ENCODE measurements at regions not wholly inside any gene's neighbourhood (a gene's known extent, or its start where the extent isn't known, plus 50 kb on each side); places are given as distances from the start of the nearest gene placed in this dataset.

DNA sequence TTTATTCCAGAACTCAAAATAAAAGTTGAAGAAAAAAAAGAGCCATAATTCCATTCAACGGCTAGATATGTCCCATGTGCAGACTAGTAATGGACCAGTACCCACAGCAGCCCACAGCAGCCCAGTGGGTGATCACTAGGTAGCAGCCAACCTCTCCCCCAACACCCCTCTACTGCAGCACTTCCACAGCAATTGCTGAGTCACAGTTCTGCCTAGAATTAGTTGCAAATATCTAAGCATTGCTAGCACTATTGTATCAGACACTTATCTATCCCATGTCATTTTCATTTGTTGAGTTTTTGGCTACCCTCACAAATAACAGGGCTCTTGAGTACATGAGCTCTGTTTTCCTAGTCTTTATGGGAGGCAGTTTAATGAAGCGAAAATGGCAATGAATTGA, 258.7 kb downstream of the RAP2A start:
- Histone ChIP-seq H2AFZ (ENCODE audit: low read length) (no peak overlapping the region), H4K5ac (ENCODE audit: insufficient read length, low read depth, low read length) (no peak overlapping the region), H4K91ac (replicated peaks; ENCODE audit: insufficient read length, low read length) (no peak overlapping the region), H3K14ac (ENCODE audit: insufficient read length) (no peak overlapping the region), H3K27ac (ENCODE audit: low read depth, low read length) (no peak overlapping the region), H4K20me1 (replicated peaks in 1 of 2; ENCODE audit: control insufficient read depth in 1 of 2, insufficient read depth in 2 of 2, low read length in 2 of 2) (no peaks in the 10 kb centered on the region), H3K9ac (replicated peaks in 1 of 4; ENCODE audit: extremely low read depth in 1 of 4, low read depth in 3 of 4, low read length in 3 of 4) (no peak overlapping the region), H3K36me3 (ENCODE audit: control insufficient read depth in 2 of 4, insufficient read depth in 4 of 4, low read length in 3 of 4) (no peaks in the 10 kb centered on the region), H3K9me3 (ENCODE audit: insufficient read depth in 2 of 2, low read depth in 1 of 2, low read length in 1 of 2) (peaks cover 2 to 3% of the 10 kb centered on the region in 2 experiments; a peak in 1 of 4 replicates), H3K4me2 (ENCODE audit: insufficient read depth in 1 of 2, low read depth in 2 of 2, low read length in 2 of 2) (no peak overlapping the region), H2BK120ac (replicated peaks; ENCODE audit: low read depth, low read length) (no peak overlapping the region), H3K79me1 (ENCODE audit: low read depth, low read length) (no peaks in the 10 kb centered on the region), H3K4me1 (replicated peaks in 1 of 4; ENCODE audit: control insufficient read depth in 3 of 4, insufficient read depth in 4 of 4, low read length in 3 of 4) (no peaks in the 10 kb centered on the region), H2BK12ac (ENCODE audit: low read depth, low read length) (no peak overlapping the region), H3K18ac (ENCODE audit: extremely low read depth, low read length) (no peak overlapping the region), H3K4ac (replicated peaks; ENCODE audit: insufficient read length, low read depth, low read length) (no peak overlapping the region), H3K23me2 (ENCODE audit: low read depth, low read length) (no peaks in the 10 kb centered on the region), H2BK5ac (ENCODE audit: low read depth, low read length) (no peak overlapping the region), H4K8ac (ENCODE audit: extremely low read depth, insufficient read depth, low read length) (no peak overlapping the region), H2BK20ac (ENCODE audit: low read length) (no peak overlapping the region), H2AK5ac (ENCODE audit: low read depth, low read length) (no peak overlapping the region), H3K4me3 (ENCODE audit: extremely low read depth in 1 of 4, insufficient read depth in 2 of 4, low read depth in 3 of 4, low read length in 4 of 4) (no peak overlapping the region), H3K23ac (ENCODE audit: insufficient read length) (no peak overlapping the region), H3K79me2 (ENCODE audit: control insufficient read depth in 1 of 2, insufficient read depth in 2 of 2, low read length in 2 of 2) (no peaks in the 10 kb centered on the region), H3K27me3 (replicated peaks in 1 of 4; ENCODE audit: control insufficient read depth in 3 of 4, extremely low read depth in 1 of 4, insufficient read depth in 3 of 4, low read length in 3 of 4) (no peaks in the 10 kb centered on the region), H2BK15ac (ENCODE audit: low read length) (no peak overlapping the region), H3K56ac (replicated peaks; ENCODE audit: insufficient read length, low read depth, low read length) (no peak overlapping the region)
- WGBS, 2 experiments (ENCODE audit: extremely low coverage in 1 of 2, insufficient coverage in 1 of 2, insufficient read length in 1 of 2, insufficient replicate concordance in 2 of 2, low coverage in 1 of 2, low lambda C conversion rate in 2 of 2, missing lambda C conversion rate in 1 of 2): 90% methylated on average over 2 of the region's 2 CpGs; no CpG with 5 or more reads in 1 of the 2 experiments
- POLR2A ChIA-PET (ENCODE audit: partially characterized antibody): no interaction called here
- CTCF ChIA-PET (ENCODE audit: partially characterized antibody): no interaction called here
- TF ChIP-seq CTBP2 (IDR thresholded peaks at IDR 0.05; ENCODE audit: borderline replicate concordance, insufficient read depth, insufficient read length, low read length) (no peak), JUN (IDR thresholded peaks at IDR 0.05; ENCODE audit: low read depth, low read length) (no peak)
- DNase-seq (ENCODE audit: low read depth in 1 of 2, low spot score in 2 of 2): no peak
- FAIRE-seq: no peak
